ENCODE measurements at regions not wholly inside any gene's neighbourhood (a gene's known extent, or its start where the extent isn't known, plus 50 kb on each side); places are given as distances from the start of the nearest gene placed in this dataset.
"Not testable (repeated sequence)": the region's sequence is repeated elsewhere in the genome, so short reads cannot be mapped to it uniquely, and the experiment has no call there.

GRCh38 chr1:181972256-181972655, 89.3 kb downstream of the ZNF648 start:
- DNase-seq (no peak), ATAC-seq (ENCODE audit: low FRiP score in 2 of 2) (no peak)
- H3K9me3 ChIP-seq = peaks cover 0 to 7% (median 0%) of the 10 kb centered on the region in 4 donors
- no peaks in the 10 kb centered on the region for H3K36me3 ChIP-seq
- no peak overlapping the region for H3K27ac ChIP-seq
- 95 to 100% methylated on average over 1 of the region's 1 CpG for WGBS, 2 donors
- no peak overlapping the region for H3K4me3 ChIP-seq
- no peaks in the 10 kb centered on the region for H3K27me3 ChIP-seq
- no peak for TF ChIP-seq POLR2A (IDR thresholded peaks at IDR 0.05)
- TF ChIP-seq POLR2AphosphoS5 (IDR thresholded peaks at IDR 0.05) = no peak
- no peak for TF ChIP-seq EP300 (IDR thresholded peaks at IDR 0.05)
- no peak for TF ChIP-seq CTCF (IDR thresholded peaks at IDR 0.05)
- no peaks in the 10 kb centered on the region for H3K4me1 ChIP-seq

- Histone ChIP-seq H3K4me1 (no peaks in the 10 kb centered on the region), H3K27ac (no peak overlapping the region), H3K9me3 (peaks cover 0 to 2% (median 0%) of the 10 kb centered on the region in 4 donors), H3K27me3 (no peaks in the 10 kb centered on the region), H3K36me3 (no peaks in the 10 kb centered on the region), H3K4me3 (no peak overlapping the region)
- ATAC-seq (ENCODE audit: low FRiP score in 2 of 2) (no peak), DNase-seq (no peak)
- TF ChIP-seq POLR2A (IDR thresholded peaks at IDR 0.05) (no peak), EP300 (IDR thresholded peaks at IDR 0.05) (no peak), POLR2AphosphoS5 (IDR thresholded peaks at IDR 0.05) (no peak), CTCF (IDR thresholded peaks at IDR 0.05) (no peak)
Measured at GRCh38 chr1:181971424-181971823, 90.1 kb downstream of the ZNF648 start.

- Histone ChIP-seq H3K4me3 (no peak overlapping the region), H3K9me3 (no peaks in the 10 kb centered on the region), H3K36me3 (no peaks in the 10 kb centered on the region), H3K4me1 (no peaks in the 10 kb centered on the region), H3K27me3 (no peaks in the 10 kb centered on the region), H3K27ac (no peak overlapping the region)
- WGBS, 2 donors = 70 to 78% methylated on average over 2 of the region's 2 CpGs
- TF ChIP-seq CTCF (IDR thresholded peaks at IDR 0.05) = no peak
- TF ChIP-seq POLR2AphosphoS5 (IDR thresholded peaks at IDR 0.05) = no peak
- no peak for TF ChIP-seq POLR2A (IDR thresholded peaks at IDR 0.05)
- TF ChIP-seq EP300 (IDR thresholded peaks at IDR 0.05) = no peak
- ATAC-seq (ENCODE audit: low FRiP score in 2 of 2) = no peak
- DNase-seq = no peak
Measured at GRCh38 chr1:181969902-181970301, 91.6 kb downstream of the ZNF648 start.

GRCh38 chr1:181954696-181955095, 106.8 kb downstream of the ZNF648 start:
- not testable (repeated sequence) for H3K4me1 ChIP-seq; H3K27me3 ChIP-seq; H3K4me3 ChIP-seq; ATAC-seq (ENCODE audit: low FRiP score in 2 of 2); H3K27ac ChIP-seq; H3K36me3 ChIP-seq
- 98 to 99% methylated on average over 11 of the region's 11 CpGs for WGBS, 2 donors
- peaks cover 0 to 16% (median 11%) of the 10 kb centered on the region in 4 donors for H3K9me3 ChIP-seq
- DNase-seq = peak in 1 of 2 donors; percentile 70

- not testable (repeated sequence) for H3K36me3 ChIP-seq; H3K4me1 ChIP-seq; H3K27me3 ChIP-seq; H3K27ac ChIP-seq; DNase-seq; H3K4me3 ChIP-seq; ATAC-seq (ENCODE audit: low FRiP score in 2 of 2)
- H3K9me3 ChIP-seq = peaks cover 0 to 11% (median 9%) of the 10 kb centered on the region in 4 donors
- WGBS, 2 donors = 91 to 93% methylated on average over 7 of the region's 7 CpGs
Measured at GRCh38 chr1:181954178-181954577, 107.3 kb downstream of the ZNF648 start.

- no peaks in the 10 kb centered on the region for H3K27me3 ChIP-seq
- no peaks in the 10 kb centered on the region for H3K4me1 ChIP-seq
- 93 to 94% methylated on average over 3 of the region's 3 CpGs for WGBS, 2 donors
- DNase-seq (no peak), ATAC-seq (ENCODE audit: low FRiP score in 2 of 2) (no peak)
- H3K36me3 ChIP-seq = no peaks in the 10 kb centered on the region
- TF ChIP-seq POLR2AphosphoS5 (IDR thresholded peaks at IDR 0.05) = no peak
- TF ChIP-seq CTCF (IDR thresholded peaks at IDR 0.05) = no peak
- no peak overlapping the region for H3K4me3 ChIP-seq
- H3K9me3 ChIP-seq = peaks cover 0 to 10% (median 8%) of the 10 kb centered on the region in 4 donors
- no peak overlapping the region for H3K27ac ChIP-seq
Measured at GRCh38 chr1:181953596-181953995, 107.9 kb downstream of the ZNF648 start.
